GM23248 (cell line): ENCODE measurements at regions not wholly inside any gene's neighbourhood (a gene's known extent, or its start where the extent isn't known, plus 50 kb on each side); places are given as distances from the start of the nearest gene placed in this dataset.

Source experiments
- EZH2 ChIP-seq: fragments of 200-600 bp; sonication (generic); IDR thresholded peaks from 2 replicates; pipeline ENCODE4 v1.6.1; 2018; ENCODE audit warnings: antibody characterized with exemption, mild to moderate bottlenecking; ENCODE audit not compliant: insufficient read depth, poor library complexity, severe bottlenecking
- EZH2phosphoT487 ChIP-seq: fragments of 200-600 bp; sonication (generic); IDR thresholded peaks from 2 replicates; pipeline ENCODE4 v1.6.1; 2018; ENCODE audit warnings: antibody characterized with exemption, moderate library complexity, mild to moderate bottlenecking, low read depth; ENCODE audit not compliant: insufficient read depth

- TF ChIP-seq EZH2 (no peak), EZH2phosphoT487 (no peak)
These were observed 1781.9 kb upstream of the MIR17HG start for GRCh38 chr13:89565476-89566100.
